GM18526 (cell line): ENCODE measurements at regions not wholly inside any gene's neighbourhood (a gene's known extent, or its start where the extent isn't known, plus 50 kb on each side); places are given as distances from the start of the nearest gene placed in this dataset.

ENCODE experiments used
- POLR2A ChIP-seq: IDR thresholded peaks from 3 replicates; pipeline ENCODE4 v1.6.1; 2011; ENCODE audit not compliant: insufficient read length; ENCODE audit errors: extremely low read depth

DNA sequence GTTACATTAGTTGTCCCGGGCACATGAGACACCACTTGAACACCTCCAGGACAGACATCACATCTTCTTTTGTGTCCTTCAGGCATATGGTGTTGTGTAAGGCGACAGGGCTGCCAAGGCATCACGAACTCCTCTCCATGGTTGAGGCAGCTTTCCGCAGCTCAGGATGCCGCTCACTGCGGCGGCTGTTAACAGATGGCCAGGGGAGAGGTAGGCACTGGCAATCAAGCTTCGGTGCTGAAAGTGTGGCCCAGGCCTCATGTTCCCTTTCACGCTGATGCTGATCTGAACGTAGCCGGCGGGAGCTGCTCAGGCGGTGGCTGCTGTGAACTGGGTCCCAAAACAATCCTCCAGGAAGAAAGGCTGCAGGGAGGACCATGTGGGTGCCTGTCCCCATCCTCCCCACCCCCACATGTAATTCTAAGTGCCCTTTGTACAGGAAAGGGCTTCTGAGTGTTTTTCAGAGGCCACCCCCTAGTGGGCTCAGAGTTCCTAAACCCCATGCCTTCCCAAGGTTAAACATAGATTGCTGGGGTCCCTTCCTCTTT lies 287.1 kb upstream of the AJAP1 start:
- no peak for TF ChIP-seq POLR2A

- TF ChIP-seq POLR2A: no peak
Observed at GRCh38 chr1:4369335-4369734, 285.1 kb upstream of the AJAP1 start.

DNA sequence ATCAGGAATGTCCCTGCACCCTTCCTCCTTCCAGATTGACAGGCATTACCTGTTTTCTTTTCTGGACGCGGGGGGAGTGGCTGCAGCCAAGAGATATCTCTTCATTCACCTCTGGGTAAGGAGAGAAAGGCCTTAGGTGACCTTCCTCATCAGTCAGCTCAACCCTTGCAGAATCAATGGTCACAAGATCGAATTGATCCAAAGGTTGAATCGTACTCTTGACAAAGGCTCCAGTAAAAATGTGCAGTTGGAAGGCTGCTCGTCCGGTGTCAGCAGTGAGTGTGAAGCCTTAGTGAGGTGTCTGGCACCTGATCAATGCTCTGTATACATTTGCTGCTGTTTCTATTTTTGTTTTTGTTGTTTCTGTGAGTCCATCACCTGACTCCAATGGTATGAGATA lies 282.6 kb upstream of the AJAP1 start:
- TF ChIP-seq POLR2A: no peak

GRCh38 chr1:4375812-4376211 lies 278.6 kb upstream of the AJAP1 start:
- no peak for TF ChIP-seq POLR2A

DNA sequence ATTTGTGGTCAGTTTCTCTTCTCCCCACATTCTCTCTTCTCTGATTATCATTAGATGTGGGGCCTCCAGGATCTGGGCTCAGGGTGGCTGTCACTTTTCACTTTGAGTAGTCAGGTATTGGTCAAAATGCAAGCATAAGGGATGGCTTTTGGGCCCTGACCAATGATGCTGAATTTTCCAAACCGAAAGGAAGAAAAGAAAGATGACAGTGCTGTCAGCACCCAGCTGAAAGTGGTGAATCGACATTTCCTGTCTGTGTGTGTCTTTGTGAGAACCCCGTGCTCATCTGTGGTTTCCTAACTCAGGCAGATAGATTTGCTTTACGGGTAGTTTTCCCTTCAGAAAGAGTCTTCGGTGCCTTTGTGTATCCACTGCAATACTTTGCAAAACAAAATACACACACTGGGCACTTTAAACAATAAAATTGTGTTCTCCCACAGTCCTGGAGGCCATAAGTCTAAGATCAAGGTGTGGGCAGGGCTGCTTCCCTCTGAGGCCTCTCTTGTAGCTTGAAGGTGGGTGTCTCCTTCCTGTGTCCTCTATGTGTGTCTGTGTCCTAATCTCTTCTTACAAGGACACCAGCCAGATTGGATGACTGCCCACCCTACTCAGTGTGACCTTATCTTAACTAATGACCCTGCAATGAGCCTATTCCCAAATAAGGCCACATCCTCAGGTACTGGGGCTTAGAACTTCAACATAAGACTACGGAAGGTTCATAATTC lies 274.8 kb upstream of the AJAP1 start:
- no peak for TF ChIP-seq POLR2A

DNA sequence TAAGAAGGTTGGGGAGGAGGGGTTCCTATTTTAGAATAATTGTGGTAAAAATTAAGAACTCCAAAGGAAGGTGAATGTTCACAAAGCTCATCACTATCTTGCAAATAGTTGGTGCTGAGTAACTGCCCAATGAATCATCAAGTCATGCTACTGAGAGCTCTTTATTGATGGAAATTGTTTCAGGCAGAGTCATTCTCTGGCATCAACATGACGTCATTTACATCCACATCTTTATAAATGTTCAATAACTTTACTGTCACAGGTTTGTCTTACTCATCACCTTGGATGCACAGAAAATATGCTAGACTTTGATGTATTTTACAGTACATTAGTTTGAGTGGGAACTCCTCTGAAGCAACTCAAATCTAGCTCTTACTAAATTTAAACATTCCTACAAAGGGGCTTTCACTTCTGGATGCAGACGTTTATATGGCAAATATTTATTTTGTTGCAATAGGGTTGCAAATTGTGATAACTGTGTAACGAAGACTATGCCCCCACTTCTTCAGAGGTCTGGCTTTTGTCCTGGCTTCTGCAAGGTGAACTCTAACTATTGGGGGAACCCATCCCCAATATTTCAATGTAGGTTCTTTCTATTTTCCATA lies 273.7 kb upstream of the AJAP1 start:
- no peak for TF ChIP-seq POLR2A

- TF ChIP-seq POLR2A: no peak
Observed at GRCh38 chr1:4393191-4393590, 261.2 kb upstream of the AJAP1 start.

DNA sequence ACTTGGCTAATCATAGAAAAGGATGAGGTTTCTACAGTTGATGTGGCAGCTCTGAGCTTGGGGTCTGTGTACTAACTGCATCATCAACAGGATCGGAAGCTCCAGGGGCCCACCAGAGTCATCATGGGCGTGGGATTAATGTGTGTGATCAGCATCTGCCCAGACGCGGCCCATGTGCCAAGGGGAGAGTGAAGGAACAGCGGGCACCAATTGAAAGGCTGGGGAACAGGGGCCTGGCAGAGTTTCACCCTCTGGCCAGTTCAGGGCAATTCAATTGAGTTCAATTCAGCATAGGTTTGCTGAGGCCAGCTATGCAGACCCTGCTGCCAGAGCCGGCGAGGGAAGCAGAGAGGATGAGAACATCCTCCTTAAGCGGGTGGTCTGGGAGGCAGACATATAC lies 260.0 kb upstream of the AJAP1 start:
- no peak for TF ChIP-seq POLR2A

- TF ChIP-seq POLR2A: no peak
Observed at GRCh38 chr1:4395158-4395557, 259.3 kb upstream of the AJAP1 start.

DNA sequence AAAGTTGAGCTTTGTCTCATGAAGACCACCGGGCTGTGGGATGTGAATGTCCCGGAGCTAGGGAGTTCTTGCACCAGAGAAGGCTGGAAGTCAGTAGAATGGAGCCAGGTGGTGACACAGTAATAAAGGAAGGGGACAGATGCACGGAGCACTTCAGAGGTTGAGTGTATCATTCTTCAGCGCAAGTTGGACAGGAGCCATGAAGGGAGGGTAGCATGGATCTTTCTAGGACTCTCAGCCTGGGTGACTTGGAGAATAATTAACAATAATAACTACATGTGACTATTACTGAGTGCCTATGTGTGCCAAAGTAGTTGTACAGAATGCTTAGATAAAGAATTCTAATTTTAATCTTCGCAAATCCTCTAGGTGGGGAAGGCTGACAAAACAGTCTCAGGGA lies 258.7 kb upstream of the AJAP1 start:
- no peak for TF ChIP-seq POLR2A

- TF ChIP-seq POLR2A: no peak
Observed at GRCh38 chr1:4396551-4396950, 257.9 kb upstream of the AJAP1 start.

GRCh38 chr1:4397196-4397595 lies 257.2 kb upstream of the AJAP1 start:
- no peak for TF ChIP-seq POLR2A

DNA sequence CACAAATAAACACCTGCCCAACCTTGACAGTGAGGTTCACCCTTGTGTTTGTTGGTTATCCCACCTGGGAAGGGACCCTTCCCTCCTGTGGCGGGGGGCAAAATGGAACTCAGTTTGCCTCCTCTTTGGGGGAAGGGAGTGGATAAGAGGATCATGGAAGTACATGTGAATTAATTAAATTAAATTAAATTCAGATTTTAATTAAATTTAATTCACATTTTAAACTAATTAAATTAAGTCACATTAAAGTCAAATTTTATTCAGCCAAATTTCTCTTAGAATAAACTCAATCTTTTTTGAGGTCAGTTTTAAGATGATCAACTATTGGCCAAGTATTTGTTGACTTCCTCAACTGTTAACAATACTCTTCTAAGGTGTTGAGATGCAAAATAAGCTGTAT lies 252.4 kb upstream of the AJAP1 start:
- no peak for TF ChIP-seq POLR2A

- TF ChIP-seq POLR2A: no peak
Observed at GRCh38 chr1:4404854-4405590, 249.4 kb upstream of the AJAP1 start.

DNA sequence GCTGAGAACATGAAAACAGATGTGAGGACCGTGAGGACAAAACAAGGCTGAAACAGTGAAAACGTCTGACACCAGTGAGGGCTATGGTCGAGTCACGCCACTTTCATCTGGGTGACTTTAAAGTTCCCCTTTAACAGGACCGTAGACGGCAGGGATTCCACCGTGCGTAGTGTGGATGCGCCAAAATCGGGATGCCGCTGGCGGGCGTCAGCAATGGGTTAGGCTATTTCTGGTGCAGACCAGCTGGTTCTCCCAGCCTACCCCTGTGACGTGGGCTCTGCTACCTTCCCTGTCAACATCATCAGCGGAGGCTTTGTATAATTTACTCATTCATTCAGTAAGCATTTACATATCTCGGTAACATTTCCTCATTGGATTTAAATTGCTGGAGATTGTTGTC lies 246.6 kb upstream of the AJAP1 start:
- TF ChIP-seq POLR2A: no peak

DNA sequence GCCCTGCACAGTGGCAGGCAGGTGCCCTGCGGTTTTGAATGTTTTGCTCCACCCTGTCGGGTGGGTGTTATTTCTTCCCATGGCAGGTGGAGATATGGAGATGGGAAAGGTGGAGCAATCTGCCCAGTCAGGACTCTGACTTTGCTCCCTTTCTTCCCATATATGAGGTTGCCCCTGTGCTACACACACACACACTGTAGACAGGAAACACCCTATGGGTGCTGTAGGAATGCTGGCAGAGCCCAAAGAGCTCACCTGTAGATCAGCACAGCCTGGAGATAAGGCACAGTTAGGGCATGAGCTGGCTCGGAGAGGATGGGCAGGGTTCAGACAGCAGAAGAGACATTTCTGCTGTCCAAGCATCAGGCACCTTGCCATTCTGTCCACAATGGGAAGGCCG lies 246.0 kb upstream of the AJAP1 start:
- TF ChIP-seq POLR2A: no peak
